Thyroid gland (tissue), 4 donors: ENCODE measurements at regions not wholly inside any gene's neighbourhood (a gene's known extent, or its start where the extent isn't known, plus 50 kb on each side); places are given as distances from the start of the nearest gene placed in this dataset.

Source experiments
- POLR2A ChIP-seq, 2 donors: fragments of 450-650 bp; IDR thresholded peaks; one replicate each; pipeline ENCODE4 v1.6.1; 2017; ENCODE audit warnings: antibody characterized with exemption in 2 of 2, mild to moderate bottlenecking in 2 of 2, moderate library complexity in 1 of 2
- TF ChIP-seq, protein P1 (sequence below), 6 experiments: fragments of 200-600 bp in 3 of 6; fragments of 450-650 bp in 3 of 6; sonication (generic) in 3 of 6; IDR thresholded peaks; one replicate each; pipeline ENCODE4 v1.5.1; 2016 to 2019; ENCODE audit warnings: antibody characterized with exemption in 6 of 6, mild to moderate bottlenecking in 2 of 6, inconsistent platforms in 1 of 6, moderate library complexity in 1 of 6

DNA sequence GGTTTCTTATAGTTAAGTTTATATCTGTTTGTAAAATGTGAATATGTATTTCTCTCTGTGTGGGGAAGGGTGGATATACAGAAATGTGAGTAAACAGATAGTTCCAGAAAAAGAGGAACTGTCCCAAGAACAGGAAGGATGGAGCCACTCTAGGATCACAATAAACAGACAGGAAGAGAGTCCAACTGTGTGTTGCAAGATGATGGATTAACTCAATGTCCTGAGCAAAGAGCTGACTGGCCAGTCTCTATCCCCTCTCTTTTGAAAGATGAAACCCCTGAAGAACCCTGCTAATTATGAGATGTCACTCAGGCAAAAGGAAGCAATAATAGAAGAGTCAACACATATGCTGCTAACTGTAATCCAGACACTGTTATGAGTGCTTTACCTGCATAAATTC, 202.7 kb downstream of the SEMA6A start:
- TF ChIP-seq, protein P1, sequence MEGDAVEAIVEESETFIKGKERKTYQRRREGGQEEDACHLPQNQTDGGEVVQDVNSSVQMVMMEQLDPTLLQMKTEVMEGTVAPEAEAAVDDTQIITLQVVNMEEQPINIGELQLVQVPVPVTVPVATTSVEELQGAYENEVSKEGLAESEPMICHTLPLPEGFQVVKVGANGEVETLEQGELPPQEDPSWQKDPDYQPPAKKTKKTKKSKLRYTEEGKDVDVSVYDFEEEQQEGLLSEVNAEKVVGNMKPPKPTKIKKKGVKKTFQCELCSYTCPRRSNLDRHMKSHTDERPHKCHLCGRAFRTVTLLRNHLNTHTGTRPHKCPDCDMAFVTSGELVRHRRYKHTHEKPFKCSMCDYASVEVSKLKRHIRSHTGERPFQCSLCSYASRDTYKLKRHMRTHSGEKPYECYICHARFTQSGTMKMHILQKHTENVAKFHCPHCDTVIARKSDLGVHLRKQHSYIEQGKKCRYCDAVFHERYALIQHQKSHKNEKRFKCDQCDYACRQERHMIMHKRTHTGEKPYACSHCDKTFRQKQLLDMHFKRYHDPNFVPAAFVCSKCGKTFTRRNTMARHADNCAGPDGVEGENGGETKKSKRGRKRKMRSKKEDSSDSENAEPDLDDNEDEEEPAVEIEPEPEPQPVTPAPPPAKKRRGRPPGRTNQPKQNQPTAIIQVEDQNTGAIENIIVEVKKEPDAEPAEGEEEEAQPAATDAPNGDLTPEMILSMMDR (IDR thresholded peaks at IDR 0.05), result no peak
- no peak for TF ChIP-seq POLR2A (IDR thresholded peaks at IDR 0.05)
